ENCODE measurements at regions not wholly inside any gene's neighbourhood (a gene's known extent, or its start where the extent isn't known, plus 50 kb on each side); places are given as distances from the start of the nearest gene placed in this dataset.

GRCh38 chr1:73953586-73953985, 244.4 kb downstream of the LRRIQ3 start:
- Histone ChIP-seq H3K36me3 (ENCODE audit: insufficient read depth, low read length) (no peaks in the 10 kb centered on the region), H3K4me3 (no peak overlapping the region), H3K9me3 (ENCODE audit: low read depth, low read length) (no peaks in the 10 kb centered on the region), H3K9ac (ENCODE audit: insufficient read length) (no peak overlapping the region), H3K27ac (no peak overlapping the region)
- TF ChIP-seq POLR2AphosphoS5 (IDR thresholded peaks at IDR 0.05; ENCODE audit: borderline replicate concordance, low read depth, low read length) (no peak), FOXP2 (optimal IDR thresholded peaks at IDR 0.05; ENCODE audit: control extremely low read depth, extremely low read length, insufficient read depth) (no peak), EZH2 (IDR thresholded peaks at IDR 0.05) (no peak)
- DNase-seq (ENCODE audit: low read depth, low spot score), result no peak

GRCh38 chr1:73953186-73953585, 244.8 kb downstream of the LRRIQ3 start:
- Histone ChIP-seq H3K9ac (ENCODE audit: insufficient read length) (no peak overlapping the region), H3K27ac (no peak overlapping the region), H3K36me3 (ENCODE audit: insufficient read depth, low read length) (no peaks in the 10 kb centered on the region), H3K9me3 (ENCODE audit: low read depth, low read length) (no peaks in the 10 kb centered on the region), H3K4me3 (no peak overlapping the region)
- DNase-seq (ENCODE audit: low read depth, low spot score), result no peak
- TF ChIP-seq EZH2 (IDR thresholded peaks at IDR 0.05) (no peak), FOXP2 (optimal IDR thresholded peaks at IDR 0.05; ENCODE audit: control extremely low read depth, extremely low read length, insufficient read depth) (no peak), POLR2AphosphoS5 (IDR thresholded peaks at IDR 0.05; ENCODE audit: borderline replicate concordance, low read depth, low read length) (no peak)

GRCh38 chr1:73948055-73948454, 249.9 kb downstream of the LRRIQ3 start:
- peak; percentile 37 for DNase-seq (ENCODE audit: low read depth, low spot score)

GRCh38 chr1:73947009-73947408, 251.0 kb downstream of the LRRIQ3 start:
- Histone ChIP-seq H3K4me3 (no peak overlapping the region), H3K27ac (no peak overlapping the region), H3K9me3 (ENCODE audit: low read depth, low read length) (no peaks in the 10 kb centered on the region), H3K9ac (ENCODE audit: insufficient read length) (no peak overlapping the region), H3K36me3 (ENCODE audit: insufficient read depth, low read length) (no peaks in the 10 kb centered on the region)
- TF ChIP-seq POLR2AphosphoS5 (IDR thresholded peaks at IDR 0.05; ENCODE audit: borderline replicate concordance, low read depth, low read length) (no peak), EZH2 (IDR thresholded peaks at IDR 0.05) (no peak), FOXP2 (optimal IDR thresholded peaks at IDR 0.05; ENCODE audit: control extremely low read depth, extremely low read length, insufficient read depth) (no peak)
- DNase-seq (ENCODE audit: low read depth, low spot score), result no peak

More at GRCh38 chr1:73948055-73948454, 249.9 kb downstream of the LRRIQ3 start:
- no peaks in the 10 kb centered on the region for H3K36me3 ChIP-seq (ENCODE audit: insufficient read depth, low read length)
- H3K27ac ChIP-seq, result no peak overlapping the region
- TF ChIP-seq FOXP2 (optimal IDR thresholded peaks at IDR 0.05; ENCODE audit: control extremely low read depth, extremely low read length, insufficient read depth) (no peak), POLR2AphosphoS5 (IDR thresholded peaks at IDR 0.05; ENCODE audit: borderline replicate concordance, low read depth, low read length) (no peak), EZH2 (IDR thresholded peaks at IDR 0.05) (no peak)
- H3K9ac ChIP-seq (ENCODE audit: insufficient read length), result no peak overlapping the region
- H3K4me3 ChIP-seq, result no peak overlapping the region
- H3K9me3 ChIP-seq (ENCODE audit: low read depth, low read length), result no peaks in the 10 kb centered on the region

GRCh38 chr1:73943270-73943669, 254.7 kb downstream of the LRRIQ3 start:
- Histone ChIP-seq H3K27ac (no peak overlapping the region), H3K36me3 (ENCODE audit: insufficient read depth, low read length) (no peaks in the 10 kb centered on the region), H3K9me3 (ENCODE audit: low read depth, low read length) (no peaks in the 10 kb centered on the region), H3K4me3 (no peak overlapping the region), H3K9ac (ENCODE audit: insufficient read length) (no peak overlapping the region)
- DNase-seq (ENCODE audit: low read depth, low spot score), result no peak
- TF ChIP-seq FOXP2 (optimal IDR thresholded peaks at IDR 0.05; ENCODE audit: control extremely low read depth, extremely low read length, insufficient read depth) (no peak), POLR2AphosphoS5 (IDR thresholded peaks at IDR 0.05; ENCODE audit: borderline replicate concordance, low read depth, low read length) (no peak), EZH2 (IDR thresholded peaks at IDR 0.05) (no peak)

- no peak overlapping the region for H3K27ac ChIP-seq
- DNase-seq (ENCODE audit: low read depth, low spot score), result no peak
- H3K9me3 ChIP-seq (ENCODE audit: low read depth, low read length), result no peaks in the 10 kb centered on the region
- H3K4me3 ChIP-seq, result no peak overlapping the region
- no peaks in the 10 kb centered on the region for H3K36me3 ChIP-seq (ENCODE audit: insufficient read depth, low read length)
- no peak for TF ChIP-seq FOXP2 (optimal IDR thresholded peaks at IDR 0.05; ENCODE audit: control extremely low read depth, extremely low read length, insufficient read depth)
- TF ChIP-seq EZH2 (IDR thresholded peaks at IDR 0.05), result no peak
- TF ChIP-seq POLR2AphosphoS5 (IDR thresholded peaks at IDR 0.05; ENCODE audit: borderline replicate concordance, low read depth, low read length), result no peak
- no peak overlapping the region for H3K9ac ChIP-seq (ENCODE audit: insufficient read length)
Observed at GRCh38 chr1:73930293-73930692, 267.7 kb downstream of the LRRIQ3 start.

GRCh38 chr1:73914951-73915350, 283.0 kb downstream of the LRRIQ3 start:
- Histone ChIP-seq H3K27ac (no peak overlapping the region), H3K36me3 (ENCODE audit: insufficient read depth, low read length) (no peaks in the 10 kb centered on the region), H3K4me3 (no peak overlapping the region), H3K9ac (ENCODE audit: insufficient read length) (no peak overlapping the region), H3K9me3 (ENCODE audit: low read depth, low read length) (no peaks in the 10 kb centered on the region)
- TF ChIP-seq EZH2 (IDR thresholded peaks at IDR 0.05) (no peak), FOXP2 (optimal IDR thresholded peaks at IDR 0.05; ENCODE audit: control extremely low read depth, extremely low read length, insufficient read depth) (no peak), POLR2AphosphoS5 (IDR thresholded peaks at IDR 0.05; ENCODE audit: borderline replicate concordance, low read depth, low read length) (no peak)
- DNase-seq (ENCODE audit: low read depth, low spot score), result no peak

GRCh38 chr1:73913025-73913424, 285.0 kb downstream of the LRRIQ3 start:
- H3K9ac ChIP-seq (ENCODE audit: insufficient read length), result no peak overlapping the region
- no peaks in the 10 kb centered on the region for H3K36me3 ChIP-seq (ENCODE audit: insufficient read depth, low read length)
- no peaks in the 10 kb centered on the region for H3K9me3 ChIP-seq (ENCODE audit: low read depth, low read length)
- no peak for DNase-seq (ENCODE audit: low read depth, low spot score)
- no peak for TF ChIP-seq EZH2 (IDR thresholded peaks at IDR 0.05)
- no peak for TF ChIP-seq FOXP2 (optimal IDR thresholded peaks at IDR 0.05; ENCODE audit: control extremely low read depth, extremely low read length, insufficient read depth)
- H3K4me3 ChIP-seq, result no peak overlapping the region
- no peak overlapping the region for H3K27ac ChIP-seq

GRCh38 chr1:73911849-73912248, 286.1 kb downstream of the LRRIQ3 start:
- H3K9ac ChIP-seq (ENCODE audit: insufficient read length), result no peak overlapping the region
- H3K9me3 ChIP-seq (ENCODE audit: low read depth, low read length), result no peaks in the 10 kb centered on the region
- TF ChIP-seq FOXP2 (optimal IDR thresholded peaks at IDR 0.05; ENCODE audit: control extremely low read depth, extremely low read length, insufficient read depth), result no peak
- no peak for TF ChIP-seq POLR2AphosphoS5 (IDR thresholded peaks at IDR 0.05; ENCODE audit: borderline replicate concordance, low read depth, low read length)
- no peak for TF ChIP-seq EZH2 (IDR thresholded peaks at IDR 0.05)
- H3K27ac ChIP-seq, result no peak overlapping the region
- H3K4me3 ChIP-seq, result no peak overlapping the region
- H3K36me3 ChIP-seq (ENCODE audit: insufficient read depth, low read length), result no peaks in the 10 kb centered on the region
- DNase-seq (ENCODE audit: low read depth, low spot score), result no peak
